ENCODE measurements at regions not wholly inside any gene's neighbourhood (a gene's known extent, or its start where the extent isn't known, plus 50 kb on each side); places are given as distances from the start of the nearest gene placed in this dataset.

DNA sequence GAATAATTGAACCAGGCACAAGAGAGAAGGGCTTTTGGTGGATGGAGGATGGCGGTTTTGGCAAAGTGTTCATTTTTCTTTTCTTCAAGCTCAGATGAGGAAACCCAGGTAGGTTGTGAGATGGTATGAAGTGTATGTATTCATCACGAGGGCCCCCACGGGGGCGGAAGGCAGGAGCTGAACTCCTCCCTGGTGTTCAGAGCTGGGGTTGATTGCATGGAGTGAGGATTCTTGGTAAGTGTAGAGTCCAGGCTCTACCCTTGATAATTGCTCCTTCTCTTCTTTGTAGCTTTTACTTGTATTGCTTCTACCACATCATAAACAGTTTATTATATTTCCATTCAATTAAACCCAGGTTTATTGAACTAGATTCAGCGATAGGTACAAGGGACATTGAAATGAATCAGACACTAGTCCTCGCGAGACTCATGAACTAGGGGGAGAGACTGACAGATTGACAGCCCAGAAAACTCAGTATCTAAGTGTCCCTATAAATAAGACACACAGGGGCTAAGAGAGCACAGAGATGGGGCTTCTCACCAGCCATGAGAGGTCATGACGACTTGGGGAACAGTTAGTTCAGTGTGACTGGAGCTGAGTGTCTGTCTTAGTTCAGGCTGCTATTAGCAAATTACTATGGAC is 116.7 kb upstream of the KLF4 start:
- H3K4me2 ChIP-seq (ENCODE audit: low read length): no peak overlapping the region
- no peaks in the 10 kb centered on the region for H3K79me2 ChIP-seq (ENCODE audit: control insufficient read depth, low read length)
- no peaks in the 10 kb centered on the region for H4K20me1 ChIP-seq (ENCODE audit: control insufficient read depth, insufficient read depth, low read depth, low read length)

DNA sequence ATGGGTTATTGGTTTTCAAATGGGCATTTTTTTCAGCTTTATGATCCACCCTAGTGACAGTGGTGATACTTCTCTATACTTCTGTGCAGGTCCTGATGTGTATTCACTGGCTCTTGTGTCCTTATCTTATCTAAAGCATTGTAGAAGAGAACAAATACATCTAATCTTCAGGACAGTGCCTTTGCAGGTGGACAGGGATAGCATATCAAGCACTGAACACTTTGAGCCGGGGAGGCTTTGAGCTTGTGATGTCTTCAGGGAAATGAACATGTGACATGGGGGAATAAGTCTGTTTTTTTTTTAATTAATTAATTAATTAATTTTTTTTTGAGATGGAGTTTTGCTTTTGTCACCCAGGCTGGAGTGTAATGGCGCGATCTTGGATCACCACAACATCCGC is 115.5 kb upstream of the KLF4 start:
- H3K79me2 ChIP-seq (ENCODE audit: control insufficient read depth, low read length): no peaks in the 10 kb centered on the region
- H4K20me1 ChIP-seq (ENCODE audit: control insufficient read depth, insufficient read depth, low read depth, low read length): no peaks in the 10 kb centered on the region
- no peaks in the 10 kb centered on the region for H3K36me3 ChIP-seq (ENCODE audit: control insufficient read depth, low read length)
- no peak overlapping the region for H3K4me2 ChIP-seq (ENCODE audit: low read length)
- no peaks in the 10 kb centered on the region for H3K4me1 ChIP-seq (ENCODE audit: control insufficient read depth, low read length)
- TF ChIP-seq, protein P1, sequence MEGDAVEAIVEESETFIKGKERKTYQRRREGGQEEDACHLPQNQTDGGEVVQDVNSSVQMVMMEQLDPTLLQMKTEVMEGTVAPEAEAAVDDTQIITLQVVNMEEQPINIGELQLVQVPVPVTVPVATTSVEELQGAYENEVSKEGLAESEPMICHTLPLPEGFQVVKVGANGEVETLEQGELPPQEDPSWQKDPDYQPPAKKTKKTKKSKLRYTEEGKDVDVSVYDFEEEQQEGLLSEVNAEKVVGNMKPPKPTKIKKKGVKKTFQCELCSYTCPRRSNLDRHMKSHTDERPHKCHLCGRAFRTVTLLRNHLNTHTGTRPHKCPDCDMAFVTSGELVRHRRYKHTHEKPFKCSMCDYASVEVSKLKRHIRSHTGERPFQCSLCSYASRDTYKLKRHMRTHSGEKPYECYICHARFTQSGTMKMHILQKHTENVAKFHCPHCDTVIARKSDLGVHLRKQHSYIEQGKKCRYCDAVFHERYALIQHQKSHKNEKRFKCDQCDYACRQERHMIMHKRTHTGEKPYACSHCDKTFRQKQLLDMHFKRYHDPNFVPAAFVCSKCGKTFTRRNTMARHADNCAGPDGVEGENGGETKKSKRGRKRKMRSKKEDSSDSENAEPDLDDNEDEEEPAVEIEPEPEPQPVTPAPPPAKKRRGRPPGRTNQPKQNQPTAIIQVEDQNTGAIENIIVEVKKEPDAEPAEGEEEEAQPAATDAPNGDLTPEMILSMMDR (IDR thresholded peaks at IDR 0.05; ENCODE audit: low read depth, low read length, poor library complexity, severe bottlenecking): no peak
- TF ChIP-seq EZH2phosphoT487 (IDR thresholded peaks at IDR 0.05; ENCODE audit: borderline replicate concordance, low read length): no peak
- no peaks in the 10 kb centered on the region for H3K9me3 ChIP-seq (ENCODE audit: control insufficient read depth, insufficient read depth, low read length)
- H3K27ac ChIP-seq (ENCODE audit: low read depth, low read length): no peak overlapping the region
- H3K27me3 ChIP-seq (ENCODE audit: control insufficient read depth, low read length): no peaks in the 10 kb centered on the region
- no peaks in the 10 kb centered on the region for H3F3A ChIP-seq (ENCODE audit: control insufficient read depth, insufficient read depth)
- H3K9me2 ChIP-seq (replicated peaks; ENCODE audit: control insufficient read depth, low read length): no peaks in the 10 kb centered on the region
- no peak overlapping the region for H3K4me3 ChIP-seq (ENCODE audit: low read length)

More for the DNA sequence above, 116.7 kb upstream of the KLF4 start:
- TF ChIP-seq, protein P1 (IDR thresholded peaks at IDR 0.05; ENCODE audit: low read depth, low read length, poor library complexity, severe bottlenecking): no peak
- TF ChIP-seq EZH2phosphoT487 (IDR thresholded peaks at IDR 0.05; ENCODE audit: borderline replicate concordance, low read length): no peak
- Histone ChIP-seq H3F3A (ENCODE audit: control insufficient read depth, insufficient read depth) (no peaks in the 10 kb centered on the region), H3K9me2 (replicated peaks; ENCODE audit: control insufficient read depth, low read length) (no peaks in the 10 kb centered on the region), H3K27me3 (ENCODE audit: control insufficient read depth, low read length) (no peaks in the 10 kb centered on the region), H3K9me3 (ENCODE audit: control insufficient read depth, insufficient read depth, low read length) (no peaks in the 10 kb centered on the region), H3K4me3 (ENCODE audit: low read length) (no peak overlapping the region), H3K27ac (ENCODE audit: low read depth, low read length) (no peak overlapping the region), H3K36me3 (ENCODE audit: control insufficient read depth, low read length) (no peaks in the 10 kb centered on the region), H3K4me1 (ENCODE audit: control insufficient read depth, low read length) (no peaks in the 10 kb centered on the region)

DNA sequence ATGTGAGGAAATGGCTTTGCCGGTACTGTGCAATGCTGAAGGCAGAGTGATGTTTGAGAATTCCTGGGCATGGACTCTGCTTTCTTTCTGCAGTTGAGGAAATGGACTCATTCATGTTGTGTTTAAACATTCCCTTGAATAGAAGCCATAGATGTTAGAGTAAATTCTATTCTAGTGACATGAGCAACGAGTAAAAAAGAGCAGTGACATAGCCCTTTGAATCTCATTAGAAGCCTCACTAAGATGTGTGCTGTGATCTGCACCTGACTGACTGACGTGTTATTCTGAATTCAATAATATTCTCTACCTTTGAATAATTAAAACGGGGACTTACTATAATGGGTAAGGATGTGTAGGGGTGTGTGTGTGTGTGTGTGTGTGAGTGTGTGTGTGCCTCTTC is 113.7 kb upstream of the KLF4 start:
- TF ChIP-seq, protein P1 (IDR thresholded peaks at IDR 0.05; ENCODE audit: low read depth, low read length, poor library complexity, severe bottlenecking): no peak
- H4K20me1 ChIP-seq (ENCODE audit: control insufficient read depth, insufficient read depth, low read depth, low read length): no peaks in the 10 kb centered on the region
- no peaks in the 10 kb centered on the region for H3K36me3 ChIP-seq (ENCODE audit: control insufficient read depth, low read length)
- no peaks in the 10 kb centered on the region for H3K9me3 ChIP-seq (ENCODE audit: control insufficient read depth, insufficient read depth, low read length)
- no peaks in the 10 kb centered on the region for H3K27me3 ChIP-seq (ENCODE audit: control insufficient read depth, low read length)
- no peaks in the 10 kb centered on the region for H3K79me2 ChIP-seq (ENCODE audit: control insufficient read depth, low read length)
- H3K4me2 ChIP-seq (ENCODE audit: low read length): no peak overlapping the region
- no peaks in the 10 kb centered on the region for H3F3A ChIP-seq (ENCODE audit: control insufficient read depth, insufficient read depth)
- no peak overlapping the region for H3K27ac ChIP-seq (ENCODE audit: low read depth, low read length)
- no peaks in the 10 kb centered on the region for H3K9me2 ChIP-seq (replicated peaks; ENCODE audit: control insufficient read depth, low read length)
- H3K4me1 ChIP-seq (ENCODE audit: control insufficient read depth, low read length): no peaks in the 10 kb centered on the region
- H3K4me3 ChIP-seq (ENCODE audit: low read length): no peak overlapping the region
